ENCODE measurements at regions not wholly inside any gene's neighbourhood (a gene's known extent, or its start where the extent isn't known, plus 50 kb on each side); places are given as distances from the start of the nearest gene placed in this dataset.

GRCh38 chr3:80157546-80157945 is 389.7 kb upstream of the ROBO1 start:
- TF ChIP-seq CTCF (IDR thresholded peaks at IDR 0.05): no peak
- TF ChIP-seq EP300 (IDR thresholded peaks at IDR 0.05): no peak

Measured in gastroesophageal sphincter (tissue), 3 donors.